ENCODE measurements at regions not wholly inside any gene's neighbourhood (a gene's known extent, or its start where the extent isn't known, plus 50 kb on each side); places are given as distances from the start of the nearest gene placed in this dataset.

DNA sequence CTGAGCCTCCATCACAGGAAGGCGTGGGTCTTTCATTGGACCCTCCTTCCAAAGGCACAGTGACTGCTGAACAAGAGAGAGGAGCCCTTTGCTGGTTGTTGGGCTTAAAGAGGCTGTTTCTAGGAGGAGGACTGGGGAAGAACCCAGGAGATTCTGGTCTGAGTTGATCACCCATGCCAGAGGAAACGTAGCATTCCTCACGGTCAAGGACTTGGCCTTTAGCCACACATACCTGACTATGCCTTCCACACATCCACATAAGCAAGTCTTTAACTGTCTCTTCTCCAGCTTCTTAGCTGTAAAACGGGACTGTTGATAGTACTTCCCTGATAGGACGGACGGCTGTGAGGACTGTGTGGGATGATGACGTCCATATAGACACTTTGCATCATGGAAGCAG is 149.8 kb upstream of the IRX3 start:
- H3K4me1 ChIP-seq (ENCODE audit: control insufficient read depth, insufficient read depth, low read length): no peaks in the 10 kb centered on the region
- H3K4me3 ChIP-seq (ENCODE audit: low read depth, low read length): no peak overlapping the region
- H3K36me3 ChIP-seq (ENCODE audit: control insufficient read depth in 2 of 2, insufficient read depth in 1 of 2, low read length in 2 of 2): no peaks in the 10 kb centered on the region
- H3K27ac ChIP-seq (ENCODE audit: extremely low read depth, low read depth, low read length): no peak overlapping the region
- ChIA-PET CTCF (no interaction called here), POLR2A (no interaction called here)
- TF ChIP-seq, protein P1, sequence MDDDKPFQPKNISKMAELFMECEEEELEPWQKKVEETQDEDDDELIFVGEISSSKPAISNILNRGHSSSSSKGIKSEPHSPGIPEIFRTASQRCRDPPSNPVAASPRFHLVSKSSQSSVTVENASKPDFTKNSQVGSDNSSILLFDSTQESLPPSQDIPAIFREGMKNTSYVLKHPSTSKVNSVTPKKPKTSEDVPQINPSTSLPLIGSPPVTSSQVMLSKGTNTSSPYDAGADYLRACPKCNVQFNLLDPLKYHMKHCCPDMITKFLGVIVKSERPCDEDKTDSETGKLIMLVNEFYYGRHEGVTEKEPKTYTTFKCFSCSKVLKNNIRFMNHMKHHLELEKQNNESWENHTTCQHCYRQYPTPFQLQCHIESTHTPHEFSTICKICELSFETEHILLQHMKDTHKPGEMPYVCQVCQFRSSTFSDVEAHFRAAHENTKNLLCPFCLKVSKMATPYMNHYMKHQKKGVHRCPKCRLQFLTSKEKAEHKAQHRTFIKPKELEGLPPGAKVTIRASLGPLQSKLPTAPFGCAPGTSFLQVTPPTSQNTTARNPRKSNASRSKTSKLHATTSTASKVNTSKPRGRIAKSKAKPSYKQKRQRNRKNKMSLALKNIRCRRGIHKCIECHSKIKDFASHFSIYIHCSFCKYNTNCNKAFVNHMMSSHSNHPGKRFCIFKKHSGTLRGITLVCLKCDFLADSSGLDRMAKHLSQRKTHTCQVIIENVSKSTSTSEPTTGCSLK (tag by site-specific recombination; IDR thresholded peaks at IDR 0.05): no peak
- TF ChIP-seq ZBTB20 (tag by site-specific recombination; IDR thresholded peaks at IDR 0.05) (no peak), ZNF677 (tag by site-specific recombination; IDR thresholded peaks at IDR 0.05) (no peak), ZSCAN23 (tag by site-specific recombination; IDR thresholded peaks at IDR 0.05) (no peak)
- TF ChIP-seq, protein P2, sequence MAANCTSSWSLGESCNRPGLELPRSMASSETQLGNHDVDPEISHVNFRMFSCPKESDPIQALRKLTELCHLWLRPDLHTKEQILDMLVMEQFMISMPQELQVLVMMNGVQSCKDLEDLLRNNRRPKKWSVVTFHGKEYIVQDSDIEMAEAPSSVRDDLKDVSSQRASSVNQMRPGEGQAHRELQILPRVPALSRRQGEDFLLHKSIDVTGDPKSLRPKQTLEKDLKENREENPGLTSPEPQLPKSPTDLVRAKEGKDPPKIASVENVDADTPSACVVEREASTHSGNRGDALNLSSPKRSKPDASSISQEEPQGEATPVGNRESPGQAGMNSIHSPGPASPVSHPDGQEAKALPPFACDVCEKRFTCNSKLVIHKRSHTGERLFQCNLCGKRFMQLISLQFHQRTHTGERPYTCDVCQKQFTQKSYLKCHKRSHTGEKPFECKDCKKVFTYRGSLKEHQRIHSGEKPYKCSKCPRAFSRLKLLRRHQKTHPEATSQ (tag by site-specific recombination; IDR thresholded peaks at IDR 0.05): no peak
- TF ChIP-seq, protein P3, sequence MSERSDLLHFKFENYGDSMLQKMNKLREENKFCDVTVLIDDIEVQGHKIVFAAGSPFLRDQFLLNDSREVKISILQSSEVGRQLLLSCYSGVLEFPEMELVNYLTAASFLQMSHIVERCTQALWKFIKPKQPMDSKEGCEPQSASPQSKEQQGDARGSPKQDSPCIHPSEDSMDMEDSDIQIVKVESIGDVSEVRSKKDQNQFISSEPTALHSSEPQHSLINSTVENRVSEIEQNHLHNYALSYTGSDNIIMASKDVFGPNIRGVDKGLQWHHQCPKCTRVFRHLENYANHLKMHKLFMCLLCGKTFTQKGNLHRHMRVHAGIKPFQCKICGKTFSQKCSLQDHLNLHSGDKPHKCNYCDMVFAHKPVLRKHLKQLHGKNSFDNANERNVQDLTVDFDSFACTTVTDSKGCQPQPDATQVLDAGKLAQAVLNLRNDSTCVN (tag by site-specific recombination; optimal IDR thresholded peaks at IDR 0.05): no peak
- no peaks in the 10 kb centered on the region for H3K9me3 ChIP-seq (ENCODE audit: control insufficient read depth, insufficient read depth, low read depth, low read length)

- no peaks in the 10 kb centered on the region for H3K9me3 ChIP-seq (ENCODE audit: control insufficient read depth, insufficient read depth, low read depth, low read length)
- H3K4me3 ChIP-seq (ENCODE audit: low read depth, low read length): no peak overlapping the region
- H3K4me1 ChIP-seq (ENCODE audit: control insufficient read depth, insufficient read depth, low read length): no peaks in the 10 kb centered on the region
- no peak for TF ChIP-seq WT1 (tag by site-specific recombination; IDR thresholded peaks at IDR 0.05)
- TF ChIP-seq ZNF792 (tag by site-specific recombination; IDR thresholded peaks at IDR 0.05): no peak
- TF ChIP-seq ZNF776 (tag by site-specific recombination; IDR thresholded peaks at IDR 0.05; ENCODE audit: borderline replicate concordance): no peak
- ChIA-PET CTCF (no interaction called here), POLR2A (no interaction called here)
- no peak overlapping the region for H3K27ac ChIP-seq (ENCODE audit: extremely low read depth, low read depth, low read length)
- H3K36me3 ChIP-seq (ENCODE audit: control insufficient read depth in 2 of 2, insufficient read depth in 1 of 2, low read length in 2 of 2): no peaks in the 10 kb centered on the region
Observed at GRCh38 chr16:54434859-54435258, 148.3 kb upstream of the IRX3 start.

- ChIA-PET CTCF (no interaction called here), POLR2A (no interaction called here)
- Histone ChIP-seq H3K36me3 (ENCODE audit: control insufficient read depth in 2 of 2, insufficient read depth in 1 of 2, low read length in 2 of 2) (no peaks in the 10 kb centered on the region), H3K27ac (ENCODE audit: extremely low read depth, low read depth, low read length) (no peak overlapping the region), H3K9me3 (ENCODE audit: control insufficient read depth, insufficient read depth, low read depth, low read length) (no peaks in the 10 kb centered on the region), H3K4me3 (ENCODE audit: low read depth, low read length) (no peak overlapping the region), H3K4me1 (ENCODE audit: control insufficient read depth, insufficient read depth, low read length) (no peaks in the 10 kb centered on the region)
- TF ChIP-seq ZNF629 (tag by site-specific recombination; IDR thresholded peaks at IDR 0.05) (no peak), ZNF843 (tag by site-specific recombination; IDR thresholded peaks at IDR 0.05) (no peak), ZNF626 (tag by site-specific recombination; IDR thresholded peaks at IDR 0.05) (no peak), BCL11B (tag by site-specific recombination; IDR thresholded peaks at IDR 0.05; ENCODE audit: low read depth) (no peak), ZNF544 (tag by site-specific recombination; IDR thresholded peaks at IDR 0.05) (no peak), ZFP69B (tag by site-specific recombination; IDR thresholded peaks at IDR 0.05) (no peak), ZFP37 (tag by site-specific recombination; IDR thresholded peaks at IDR 0.05) (no peak), ZBTB7A (tag by site-specific recombination; IDR thresholded peaks at IDR 0.05; ENCODE audit: low read depth) (no peak), ZNF239 (tag by site-specific recombination; IDR thresholded peaks at IDR 0.05) (no peak)
- TF ChIP-seq, protein P4, sequence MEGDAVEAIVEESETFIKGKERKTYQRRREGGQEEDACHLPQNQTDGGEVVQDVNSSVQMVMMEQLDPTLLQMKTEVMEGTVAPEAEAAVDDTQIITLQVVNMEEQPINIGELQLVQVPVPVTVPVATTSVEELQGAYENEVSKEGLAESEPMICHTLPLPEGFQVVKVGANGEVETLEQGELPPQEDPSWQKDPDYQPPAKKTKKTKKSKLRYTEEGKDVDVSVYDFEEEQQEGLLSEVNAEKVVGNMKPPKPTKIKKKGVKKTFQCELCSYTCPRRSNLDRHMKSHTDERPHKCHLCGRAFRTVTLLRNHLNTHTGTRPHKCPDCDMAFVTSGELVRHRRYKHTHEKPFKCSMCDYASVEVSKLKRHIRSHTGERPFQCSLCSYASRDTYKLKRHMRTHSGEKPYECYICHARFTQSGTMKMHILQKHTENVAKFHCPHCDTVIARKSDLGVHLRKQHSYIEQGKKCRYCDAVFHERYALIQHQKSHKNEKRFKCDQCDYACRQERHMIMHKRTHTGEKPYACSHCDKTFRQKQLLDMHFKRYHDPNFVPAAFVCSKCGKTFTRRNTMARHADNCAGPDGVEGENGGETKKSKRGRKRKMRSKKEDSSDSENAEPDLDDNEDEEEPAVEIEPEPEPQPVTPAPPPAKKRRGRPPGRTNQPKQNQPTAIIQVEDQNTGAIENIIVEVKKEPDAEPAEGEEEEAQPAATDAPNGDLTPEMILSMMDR (tag by site-specific recombination; IDR thresholded peaks at IDR 0.05): no peak
- TF ChIP-seq, protein P5, sequence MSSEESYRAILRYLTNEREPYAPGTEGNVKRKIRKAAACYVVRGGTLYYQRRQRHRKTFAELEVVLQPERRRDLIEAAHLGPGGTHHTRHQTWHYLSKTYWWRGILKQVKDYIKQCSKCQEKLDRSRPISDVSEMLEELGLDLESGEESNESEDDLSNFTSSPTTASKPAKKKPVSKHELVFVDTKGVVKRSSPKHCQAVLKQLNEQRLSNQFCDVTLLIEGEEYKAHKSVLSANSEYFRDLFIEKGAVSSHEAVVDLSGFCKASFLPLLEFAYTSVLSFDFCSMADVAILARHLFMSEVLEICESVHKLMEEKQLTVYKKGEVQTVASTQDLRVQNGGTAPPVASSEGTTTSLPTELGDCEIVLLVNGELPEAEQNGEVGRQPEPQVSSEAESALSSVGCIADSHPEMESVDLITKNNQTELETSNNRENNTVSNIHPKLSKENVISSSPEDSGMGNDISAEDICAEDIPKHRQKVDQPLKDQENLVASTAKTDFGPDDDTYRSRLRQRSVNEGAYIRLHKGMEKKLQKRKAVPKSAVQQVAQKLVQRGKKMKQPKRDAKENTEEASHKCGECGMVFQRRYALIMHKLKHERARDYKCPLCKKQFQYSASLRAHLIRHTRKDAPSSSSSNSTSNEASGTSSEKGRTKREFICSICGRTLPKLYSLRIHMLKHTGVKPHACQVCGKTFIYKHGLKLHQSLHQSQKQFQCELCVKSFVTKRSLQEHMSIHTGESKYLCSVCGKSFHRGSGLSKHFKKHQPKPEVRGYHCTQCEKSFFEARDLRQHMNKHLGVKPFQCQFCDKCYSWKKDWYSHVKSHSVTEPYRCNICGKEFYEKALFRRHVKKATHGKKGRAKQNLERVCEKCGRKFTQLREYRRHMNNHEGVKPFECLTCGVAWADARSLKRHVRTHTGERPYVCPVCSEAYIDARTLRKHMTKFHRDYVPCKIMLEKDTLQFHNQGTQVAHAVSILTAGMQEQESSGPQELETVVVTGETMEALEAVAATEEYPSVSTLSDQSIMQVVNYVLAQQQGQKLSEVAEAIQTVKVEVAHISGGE (tag by site-specific recombination; conservative IDR thresholded peaks at IDR 0.05; ENCODE audit: low read depth): no peak
Observed at GRCh38 chr16:54432897-54433229, 146.3 kb upstream of the IRX3 start.
